Progenitor cell of endocrine pancreas (in vitro differentiated cells): ENCODE measurements at regions not wholly inside any gene's neighbourhood (a gene's known extent, or its start where the extent isn't known, plus 50 kb on each side); places are given as distances from the start of the nearest gene placed in this dataset.

Source experiments
- DNase-seq: peaks from one replicate; pipeline ENCODE4 v3.0.0; 2021; ENCODE audit warnings: low spot score; ENCODE audit not compliant: unreplicated experiment
- H3K27ac Mint-ChIP-seq: 2 replicates; pipeline ENCODE4 v1.8.0; 2021; ENCODE audit warnings: mild to moderate bottlenecking, moderate library complexity, mixed read lengths
- H3K27me3 Mint-ChIP-seq: 2 replicates; pipeline ENCODE4 v1.8.0; 2021; ENCODE audit warnings: mixed read lengths
- H3K36me3 Mint-ChIP-seq: 2 replicates; pipeline ENCODE4 v1.8.0; 2022; ENCODE audit warnings: mixed read lengths; ENCODE audit not compliant: insufficient read depth
- H3K4me1 Mint-ChIP-seq: 2 replicates; pipeline ENCODE4 v1.8.0; 2021; ENCODE audit warnings: low read depth, mixed read lengths
- H3K4me3 Mint-ChIP-seq: 2 replicates; pipeline ENCODE4 v1.8.0; 2021; ENCODE audit warnings: low read depth, mild to moderate bottlenecking, moderate library complexity, mixed read lengths
- H3K9me3 Mint-ChIP-seq: 2 replicates; pipeline ENCODE4 v1.8.0; 2021; ENCODE audit warnings: low read depth, mixed read lengths
- TF ChIP-seq, protein P1 (sequence below): fragments of 200-600 bp; sonication (generic); IDR thresholded peaks from one replicate; pipeline ENCODE4 v1.5.0; 2021; ENCODE audit warnings: antibody characterized with exemption, mild to moderate bottlenecking; ENCODE audit not compliant: unreplicated experiment

DNA sequence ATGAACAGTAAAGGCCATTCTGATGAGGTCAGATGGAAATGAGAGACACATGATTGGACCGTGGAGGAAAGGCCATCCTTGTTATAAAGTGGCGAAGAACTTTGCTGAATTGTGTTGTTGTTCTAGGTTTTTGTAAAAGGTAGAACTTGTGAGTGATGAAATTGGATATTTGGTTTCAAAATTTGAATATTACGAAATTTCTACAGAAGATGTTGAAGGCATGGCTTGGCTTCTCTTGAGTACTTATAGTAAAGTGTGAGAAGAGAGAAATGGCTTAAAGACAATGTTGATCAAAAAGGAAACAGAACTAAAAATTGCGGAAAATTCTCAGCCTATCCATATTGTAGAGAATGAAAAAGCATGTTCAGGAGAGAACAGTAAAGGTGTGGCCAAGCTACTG, 166.6 kb upstream of the S1PR3 start:
- Mint-ChIP-seq H3K4me3 (no peak overlapping the region), H3K27ac (no peak overlapping the region), H3K4me1 (no peaks in the 10 kb centered on the region), H3K36me3 (no peaks in the 10 kb centered on the region), H3K27me3 (peaks cover 4% of the 10 kb centered on the region), H3K9me3 (peaks cover 2% of the 10 kb centered on the region)
- TF ChIP-seq, protein P1, sequence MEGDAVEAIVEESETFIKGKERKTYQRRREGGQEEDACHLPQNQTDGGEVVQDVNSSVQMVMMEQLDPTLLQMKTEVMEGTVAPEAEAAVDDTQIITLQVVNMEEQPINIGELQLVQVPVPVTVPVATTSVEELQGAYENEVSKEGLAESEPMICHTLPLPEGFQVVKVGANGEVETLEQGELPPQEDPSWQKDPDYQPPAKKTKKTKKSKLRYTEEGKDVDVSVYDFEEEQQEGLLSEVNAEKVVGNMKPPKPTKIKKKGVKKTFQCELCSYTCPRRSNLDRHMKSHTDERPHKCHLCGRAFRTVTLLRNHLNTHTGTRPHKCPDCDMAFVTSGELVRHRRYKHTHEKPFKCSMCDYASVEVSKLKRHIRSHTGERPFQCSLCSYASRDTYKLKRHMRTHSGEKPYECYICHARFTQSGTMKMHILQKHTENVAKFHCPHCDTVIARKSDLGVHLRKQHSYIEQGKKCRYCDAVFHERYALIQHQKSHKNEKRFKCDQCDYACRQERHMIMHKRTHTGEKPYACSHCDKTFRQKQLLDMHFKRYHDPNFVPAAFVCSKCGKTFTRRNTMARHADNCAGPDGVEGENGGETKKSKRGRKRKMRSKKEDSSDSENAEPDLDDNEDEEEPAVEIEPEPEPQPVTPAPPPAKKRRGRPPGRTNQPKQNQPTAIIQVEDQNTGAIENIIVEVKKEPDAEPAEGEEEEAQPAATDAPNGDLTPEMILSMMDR: no peak
- DNase-seq: no peak

DNA sequence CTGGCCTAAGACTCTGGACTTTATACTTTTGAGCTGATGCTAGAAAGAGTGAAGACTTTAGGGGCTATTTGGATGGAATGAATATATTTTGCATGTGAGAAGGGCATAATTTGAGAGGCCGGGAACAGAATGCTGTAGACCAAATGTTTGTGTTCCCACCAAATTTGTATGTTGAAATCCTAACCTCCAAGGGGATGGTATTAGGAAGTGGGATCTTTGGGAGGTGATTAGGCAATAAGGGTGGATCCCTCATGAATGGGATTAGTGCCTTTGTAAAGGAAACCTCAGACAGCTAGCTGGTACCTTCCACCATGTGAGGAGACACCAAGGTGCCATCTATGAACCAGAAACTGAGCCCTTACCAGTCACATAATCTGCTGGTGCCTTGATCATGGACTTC, 165.1 kb upstream of the S1PR3 start:
- H3K36me3 Mint-ChIP-seq: no peaks in the 10 kb centered on the region
- H3K27me3 Mint-ChIP-seq: peaks cover 4% of the 10 kb centered on the region
- TF ChIP-seq, protein P1: no peak
- DNase-seq: no peak
- no peak overlapping the region for H3K4me3 Mint-ChIP-seq
- no peaks in the 10 kb centered on the region for H3K4me1 Mint-ChIP-seq
- H3K9me3 Mint-ChIP-seq: peaks cover 2% of the 10 kb centered on the region
- H3K27ac Mint-ChIP-seq: no peak overlapping the region

DNA sequence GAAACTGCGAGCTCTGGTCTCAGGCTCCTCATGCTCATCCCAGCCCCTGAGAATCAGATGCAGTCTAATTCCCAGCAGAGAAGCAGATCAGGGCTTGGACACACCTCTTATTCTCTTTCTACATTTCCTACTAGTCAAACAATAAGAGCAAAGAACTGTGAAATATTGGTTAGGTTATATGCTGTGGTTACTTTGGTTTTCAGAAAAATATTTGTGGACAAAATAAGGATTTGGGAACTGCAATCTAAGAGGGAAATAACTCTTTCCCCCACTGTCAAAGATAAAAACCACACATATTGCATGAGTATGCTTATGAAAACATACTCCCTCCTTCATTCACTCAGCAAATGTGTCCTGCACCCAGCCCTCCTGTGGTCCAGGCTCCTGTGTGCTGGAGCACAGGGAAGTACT, 164.5 kb upstream of the S1PR3 start:
- Mint-ChIP-seq H3K4me1 (no peaks in the 10 kb centered on the region), H3K27me3 (peaks cover 4% of the 10 kb centered on the region), H3K9me3 (no peaks in the 10 kb centered on the region), H3K4me3 (no peak overlapping the region), H3K27ac (no peak overlapping the region), H3K36me3 (no peaks in the 10 kb centered on the region)
- no peak for DNase-seq
- TF ChIP-seq, protein P1: no peak

DNA sequence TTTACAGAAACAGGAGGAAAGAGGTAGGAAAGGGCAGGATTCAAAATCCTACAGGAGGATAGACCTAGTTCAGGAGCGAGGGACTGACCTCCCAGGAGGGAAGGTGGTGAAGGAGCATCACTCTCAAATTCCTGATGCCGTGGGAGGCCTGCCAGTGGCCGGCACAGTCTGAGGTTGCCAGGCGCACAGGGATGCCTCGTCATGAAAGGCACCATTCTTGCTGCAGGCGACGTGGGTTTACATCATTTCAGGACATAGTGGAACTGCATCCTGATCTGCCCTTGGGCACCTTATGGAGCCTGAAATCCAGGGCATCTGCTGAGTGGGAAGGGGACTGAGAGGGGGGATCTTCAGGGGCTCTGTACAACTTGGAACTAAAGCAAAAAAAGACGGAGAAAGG, 163.2 kb upstream of the S1PR3 start:
- H3K27ac Mint-ChIP-seq: no peak overlapping the region
- TF ChIP-seq, protein P1: no peak
- H3K4me1 Mint-ChIP-seq: no peaks in the 10 kb centered on the region

DNA sequence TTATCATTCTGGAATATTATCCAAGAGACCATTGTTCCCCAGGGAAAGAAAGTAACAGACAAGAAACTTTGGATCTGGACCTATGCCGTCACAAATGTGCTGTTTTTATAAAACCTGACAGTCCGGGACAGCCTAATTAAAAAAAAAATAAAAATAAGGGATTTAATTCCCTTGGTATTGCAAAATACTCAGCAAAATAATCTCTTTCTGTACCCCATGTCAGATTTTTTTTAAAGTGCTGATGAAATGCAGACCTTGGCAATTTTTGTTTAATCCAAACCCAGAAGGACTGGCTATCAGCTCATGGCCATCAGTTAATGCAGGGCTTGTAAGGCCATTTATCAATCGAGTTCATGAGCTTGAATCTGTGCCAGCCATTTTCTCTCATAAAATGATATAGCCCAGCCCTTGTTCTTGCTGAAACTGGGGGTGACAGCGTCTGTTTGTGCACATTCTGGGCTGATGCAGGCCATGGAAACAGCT, 162.7 kb upstream of the S1PR3 start:
- Mint-ChIP-seq H3K9me3 (peaks cover 4% of the 10 kb centered on the region), H3K4me3 (no peak overlapping the region), H3K36me3 (no peaks in the 10 kb centered on the region), H3K27ac (no peak overlapping the region), H3K4me1 (no peaks in the 10 kb centered on the region), H3K27me3 (peaks cover 7% of the 10 kb centered on the region)
- DNase-seq: no peak
- TF ChIP-seq, protein P1: no peak

More for the DNA sequence above, 163.2 kb upstream of the S1PR3 start:
- DNase-seq: no peak
- no peaks in the 10 kb centered on the region for H3K36me3 Mint-ChIP-seq
- no peak overlapping the region for H3K4me3 Mint-ChIP-seq
- H3K9me3 Mint-ChIP-seq: peaks cover 4% of the 10 kb centered on the region
- peaks cover 7% of the 10 kb centered on the region for H3K27me3 Mint-ChIP-seq
